ENCODE measurements at regions not wholly inside any gene's neighbourhood (a gene's known extent, or its start where the extent isn't known, plus 50 kb on each side); places are given as distances from the start of the nearest gene placed in this dataset.

DNA sequence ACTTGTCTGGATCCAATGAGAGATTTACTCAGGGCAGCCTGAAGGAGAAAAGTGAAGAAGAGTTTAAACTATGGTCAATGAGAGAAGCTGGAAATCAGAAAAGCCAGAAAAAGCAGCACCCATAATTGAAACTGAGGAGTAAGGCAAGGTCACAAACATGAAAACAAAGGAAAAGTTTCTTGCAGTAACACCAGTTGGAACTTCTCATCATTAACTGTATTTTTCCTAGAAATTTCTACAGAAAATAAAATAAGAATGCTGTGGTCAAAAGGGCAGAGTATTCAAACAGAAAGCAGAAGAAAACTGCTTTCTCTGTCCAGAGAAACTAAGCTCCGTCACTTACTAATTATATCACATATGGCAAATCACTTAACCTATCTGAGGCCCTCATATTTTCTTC is 102.2 kb downstream of the OR13H1 start:
- TF ChIP-seq, protein P1, sequence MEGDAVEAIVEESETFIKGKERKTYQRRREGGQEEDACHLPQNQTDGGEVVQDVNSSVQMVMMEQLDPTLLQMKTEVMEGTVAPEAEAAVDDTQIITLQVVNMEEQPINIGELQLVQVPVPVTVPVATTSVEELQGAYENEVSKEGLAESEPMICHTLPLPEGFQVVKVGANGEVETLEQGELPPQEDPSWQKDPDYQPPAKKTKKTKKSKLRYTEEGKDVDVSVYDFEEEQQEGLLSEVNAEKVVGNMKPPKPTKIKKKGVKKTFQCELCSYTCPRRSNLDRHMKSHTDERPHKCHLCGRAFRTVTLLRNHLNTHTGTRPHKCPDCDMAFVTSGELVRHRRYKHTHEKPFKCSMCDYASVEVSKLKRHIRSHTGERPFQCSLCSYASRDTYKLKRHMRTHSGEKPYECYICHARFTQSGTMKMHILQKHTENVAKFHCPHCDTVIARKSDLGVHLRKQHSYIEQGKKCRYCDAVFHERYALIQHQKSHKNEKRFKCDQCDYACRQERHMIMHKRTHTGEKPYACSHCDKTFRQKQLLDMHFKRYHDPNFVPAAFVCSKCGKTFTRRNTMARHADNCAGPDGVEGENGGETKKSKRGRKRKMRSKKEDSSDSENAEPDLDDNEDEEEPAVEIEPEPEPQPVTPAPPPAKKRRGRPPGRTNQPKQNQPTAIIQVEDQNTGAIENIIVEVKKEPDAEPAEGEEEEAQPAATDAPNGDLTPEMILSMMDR (IDR thresholded peaks at IDR 0.05; ENCODE audit: insufficient read depth, low read length): no peak
- no peak for TF ChIP-seq GABPA (IDR thresholded peaks at IDR 0.05; ENCODE audit: low read depth)
